ENCODE measurements at regions not wholly inside any gene's neighbourhood (a gene's known extent, or its start where the extent isn't known, plus 50 kb on each side); places are given as distances from the start of the nearest gene placed in this dataset.

DNA sequence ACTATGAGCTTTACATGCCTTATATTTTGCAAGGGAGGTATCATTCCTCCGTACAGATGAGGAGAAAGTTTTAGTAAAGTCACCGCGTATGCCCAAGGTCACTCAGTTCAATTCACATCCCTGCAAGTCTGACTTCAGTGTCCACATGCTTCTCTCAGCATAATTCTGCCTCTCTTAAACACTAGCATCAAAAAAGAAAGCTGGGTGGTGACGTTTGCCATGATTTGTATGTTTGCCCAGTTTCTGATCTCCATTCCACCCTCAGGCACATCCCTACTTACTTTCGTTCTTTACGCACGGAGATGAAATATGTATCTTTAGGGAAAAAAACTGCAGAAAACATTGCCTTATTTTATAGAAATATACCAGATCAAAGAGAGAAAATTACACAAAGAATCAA lies 129.2 kb upstream of the PTPRM start:
- H3K4me1 Mint-ChIP-seq = no peaks in the 10 kb centered on the region
- no peaks in the 10 kb centered on the region for H3K9me3 Mint-ChIP-seq
- no peaks in the 10 kb centered on the region for H3K36me3 Mint-ChIP-seq
- no peak overlapping the region for H3K27ac Mint-ChIP-seq
- no peak for DNase-seq (ENCODE audit: low spot score in 2 of 2)
- ATAC-seq = no peak
- H3K4me3 Mint-ChIP-seq = no peak overlapping the region

GRCh38 chr18:7438646-7439045 lies 128.5 kb upstream of the PTPRM start:
- H3K4me1 Mint-ChIP-seq = no peaks in the 10 kb centered on the region
- H3K27ac Mint-ChIP-seq = no peak overlapping the region
- H3K36me3 Mint-ChIP-seq = no peaks in the 10 kb centered on the region
- no peak overlapping the region for H3K4me3 Mint-ChIP-seq
- ATAC-seq = no peak
- H3K9me3 Mint-ChIP-seq = no peaks in the 10 kb centered on the region
- no peak for DNase-seq (ENCODE audit: low spot score in 2 of 2)

DNA sequence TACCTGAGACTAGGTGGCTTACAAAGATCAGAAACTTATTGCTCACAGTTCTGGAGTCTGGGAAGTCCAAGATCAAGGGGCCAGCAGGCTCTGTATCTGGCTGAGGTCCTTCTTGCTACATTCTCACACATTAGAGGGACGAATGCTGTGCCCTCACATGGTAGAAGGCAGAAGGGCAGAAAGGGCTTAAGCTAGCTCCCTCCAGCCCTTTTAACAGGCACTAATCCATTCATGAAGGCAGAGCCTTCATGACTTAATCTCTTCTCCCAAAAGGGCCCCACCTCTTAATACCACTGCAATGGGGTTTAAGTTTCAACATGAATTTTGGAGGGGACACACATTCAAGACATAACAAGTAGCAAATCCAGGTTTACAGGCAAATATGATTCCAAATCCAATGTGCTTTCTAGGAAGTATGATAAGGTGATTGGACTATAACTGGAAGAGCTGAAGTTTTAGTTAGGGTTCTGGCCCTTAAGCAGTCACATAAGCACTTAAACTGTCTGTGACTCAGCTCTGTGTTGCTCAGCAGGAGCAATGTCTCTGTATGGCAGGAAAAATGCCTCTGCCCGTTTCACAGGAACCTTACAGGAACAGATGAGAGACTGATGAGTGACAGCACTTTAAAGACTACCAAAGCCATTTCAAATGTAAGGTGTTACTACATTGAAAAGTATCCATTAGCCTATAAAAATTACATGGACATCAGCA lies 119.6 kb upstream of the PTPRM start:
- Mint-ChIP-seq H3K9me3 (peaks cover 4% of the 10 kb centered on the region), H3K36me3 (no peaks in the 10 kb centered on the region), H3K4me1 (no peaks in the 10 kb centered on the region), H3K4me3 (no peak overlapping the region), H3K27ac (no peak overlapping the region)
- ATAC-seq = no peak
- DNase-seq (ENCODE audit: low spot score in 2 of 2) = no peak

DNA sequence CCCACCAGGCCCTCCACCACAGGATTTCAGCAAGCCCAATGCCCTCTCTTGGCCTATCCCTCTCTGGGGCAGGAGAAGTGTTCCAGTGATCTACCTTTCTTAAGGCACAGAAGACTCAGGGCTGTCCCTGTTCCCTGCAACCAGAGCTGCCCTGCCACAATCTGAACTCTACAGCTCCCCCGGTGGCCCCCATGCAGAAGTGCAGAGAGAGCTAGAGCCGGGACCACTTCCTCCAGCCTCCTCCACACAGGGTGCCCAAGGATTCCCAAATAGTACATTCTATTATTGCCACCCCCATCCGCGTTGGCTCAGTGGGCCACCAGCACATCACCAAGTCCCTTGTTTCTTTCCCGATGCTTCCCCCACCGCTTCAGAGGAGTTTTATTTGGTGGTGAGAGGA lies 114.8 kb upstream of the PTPRM start:
- Mint-ChIP-seq H3K27ac (no peak overlapping the region), H3K9me3 (peaks cover 4% of the 10 kb centered on the region), H3K36me3 (no peaks in the 10 kb centered on the region), H3K4me1 (no peaks in the 10 kb centered on the region), H3K4me3 (no peak overlapping the region)
- no peak for ATAC-seq
- DNase-seq (ENCODE audit: low spot score in 2 of 2) = no peak

GRCh38 chr18:7454429-7454828 lies 112.7 kb upstream of the PTPRM start:
- Mint-ChIP-seq H3K9me3 (no peaks in the 10 kb centered on the region), H3K4me3 (no peak overlapping the region), H3K4me1 (no peaks in the 10 kb centered on the region), H3K27ac (no peak overlapping the region), H3K36me3 (no peaks in the 10 kb centered on the region)
- DNase-seq (ENCODE audit: low spot score in 2 of 2) (no peak), ATAC-seq (no peak)

DNA sequence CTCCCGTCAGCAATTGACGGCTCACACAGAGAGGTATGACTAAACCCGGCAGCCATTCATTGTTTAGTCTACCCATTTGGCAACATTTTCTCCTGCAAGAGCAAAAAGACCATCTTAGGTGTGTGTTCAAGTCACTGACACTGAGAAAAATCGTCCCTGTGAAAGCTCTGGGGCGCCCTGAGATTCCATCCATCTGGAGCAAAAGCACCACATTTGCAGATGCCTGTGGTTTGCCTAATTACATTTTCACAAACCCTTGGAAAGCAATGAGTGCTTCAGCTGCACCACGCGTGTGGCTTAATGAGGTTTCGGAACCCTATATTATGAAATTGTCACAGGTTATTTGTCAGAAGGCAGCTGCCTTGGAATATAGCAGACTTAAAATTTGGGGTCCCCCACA lies 110.7 kb upstream of the PTPRM start:
- ATAC-seq = no peak
- no peaks in the 10 kb centered on the region for H3K9me3 Mint-ChIP-seq
- DNase-seq (ENCODE audit: low spot score in 2 of 2) = no peak
- H3K4me3 Mint-ChIP-seq = no peak overlapping the region
- H3K36me3 Mint-ChIP-seq = no peaks in the 10 kb centered on the region
- no peaks in the 10 kb centered on the region for H3K4me1 Mint-ChIP-seq
- H3K27ac Mint-ChIP-seq = no peak overlapping the region

GRCh38 chr18:7457262-7457661 lies 109.9 kb upstream of the PTPRM start:
- ATAC-seq = no peak

GRCh38 chr18:7458884-7459283 lies 108.2 kb upstream of the PTPRM start:
- Mint-ChIP-seq H3K9me3 (no peaks in the 10 kb centered on the region), H3K36me3 (no peaks in the 10 kb centered on the region), H3K4me3 (no peak overlapping the region), H3K27ac (no peak overlapping the region), H3K4me1 (no peaks in the 10 kb centered on the region)
- ATAC-seq = no peak
- DNase-seq (ENCODE audit: low spot score in 2 of 2) = no peak

More at GRCh38 chr18:7457262-7457661, 109.9 kb upstream of the PTPRM start:
- no peaks in the 10 kb centered on the region for H3K9me3 Mint-ChIP-seq
- no peaks in the 10 kb centered on the region for H3K4me1 Mint-ChIP-seq
- no peak overlapping the region for H3K27ac Mint-ChIP-seq
- no peak overlapping the region for H3K4me3 Mint-ChIP-seq
- DNase-seq (ENCODE audit: low spot score in 2 of 2) = no peak
- H3K36me3 Mint-ChIP-seq = no peaks in the 10 kb centered on the region

DNA sequence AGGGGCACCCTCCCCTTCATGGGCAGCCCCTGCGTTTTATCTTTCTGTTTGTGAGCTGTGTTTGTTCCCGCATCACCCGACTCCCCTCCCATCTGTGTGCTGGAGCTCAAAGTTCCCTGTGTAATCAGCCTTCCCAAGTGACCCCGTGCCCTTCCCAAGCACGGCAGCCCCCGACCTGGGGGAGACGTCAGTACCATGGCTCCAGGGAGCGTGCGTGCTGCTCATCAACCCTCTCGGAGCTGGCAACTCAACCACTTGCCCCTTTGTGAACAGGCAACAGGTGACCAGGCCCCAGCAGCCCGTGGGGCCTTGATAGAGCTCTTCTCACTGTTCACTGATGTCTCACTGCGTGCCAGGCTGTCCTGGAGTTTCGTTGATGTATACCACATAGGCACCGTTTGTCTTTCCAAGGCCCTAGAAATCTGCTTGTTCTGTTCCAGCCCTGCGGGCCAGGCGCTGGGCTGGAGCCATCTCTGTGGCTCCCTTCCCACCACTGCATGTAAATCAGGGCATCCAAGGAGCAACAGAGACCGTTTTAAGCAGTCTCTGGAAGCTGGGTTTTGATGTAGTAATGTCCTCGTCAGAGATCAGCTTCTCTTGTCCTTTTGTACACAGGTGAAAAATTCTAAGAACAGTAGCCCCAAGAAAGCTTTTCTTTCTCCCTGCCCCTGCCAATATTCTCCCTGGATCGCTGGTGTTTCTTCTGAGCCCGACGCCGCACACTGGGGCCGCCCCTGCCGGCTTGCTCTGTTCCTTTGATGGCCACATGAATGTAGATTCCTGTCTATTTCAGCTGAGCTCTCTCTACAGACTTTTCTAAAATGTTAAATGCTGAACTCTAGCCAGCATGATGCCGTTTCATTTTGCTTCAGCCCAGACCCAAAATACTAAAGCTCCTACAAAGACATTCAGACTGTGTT lies 107.0 kb upstream of the PTPRM start:
- Mint-ChIP-seq H3K4me3 (no peak overlapping the region), H3K9me3 (no peaks in the 10 kb centered on the region), H3K4me1 (no peaks in the 10 kb centered on the region), H3K36me3 (no peaks in the 10 kb centered on the region), H3K27ac (no peak overlapping the region)
- ATAC-seq = no peak
- no peak for DNase-seq (ENCODE audit: low spot score in 2 of 2)

- no peak overlapping the region for H3K27ac Mint-ChIP-seq
- H3K4me1 Mint-ChIP-seq = no peaks in the 10 kb centered on the region
- ATAC-seq (no peak), DNase-seq (ENCODE audit: low spot score in 2 of 2) (no peak)
- H3K4me3 Mint-ChIP-seq = no peak overlapping the region
- H3K36me3 Mint-ChIP-seq = no peaks in the 10 kb centered on the region
- peaks cover 5% of the 10 kb centered on the region for H3K9me3 Mint-ChIP-seq
Measured at GRCh38 chr18:7464245-7464966, 102.7 kb upstream of the PTPRM start.

- ATAC-seq (no peak), DNase-seq (ENCODE audit: low spot score in 2 of 2) (no peak)
- Mint-ChIP-seq H3K4me1 (no peaks in the 10 kb centered on the region), H3K4me3 (no peak overlapping the region), H3K36me3 (no peaks in the 10 kb centered on the region), H3K9me3 (peaks cover 5% of the 10 kb centered on the region), H3K27ac (no peak overlapping the region)
Measured at GRCh38 chr18:7466190-7466589, 100.9 kb upstream of the PTPRM start.

GRCh38 chr18:7467708-7468466 lies 99.2 kb upstream of the PTPRM start:
- H3K4me3 Mint-ChIP-seq = no peak overlapping the region
- ATAC-seq (no peak), DNase-seq (ENCODE audit: low spot score in 2 of 2) (no peak)
- no peak overlapping the region for H3K27ac Mint-ChIP-seq
- H3K36me3 Mint-ChIP-seq = no peaks in the 10 kb centered on the region
- no peaks in the 10 kb centered on the region for H3K4me1 Mint-ChIP-seq
- H3K9me3 Mint-ChIP-seq = peaks cover 5% of the 10 kb centered on the region

DNA sequence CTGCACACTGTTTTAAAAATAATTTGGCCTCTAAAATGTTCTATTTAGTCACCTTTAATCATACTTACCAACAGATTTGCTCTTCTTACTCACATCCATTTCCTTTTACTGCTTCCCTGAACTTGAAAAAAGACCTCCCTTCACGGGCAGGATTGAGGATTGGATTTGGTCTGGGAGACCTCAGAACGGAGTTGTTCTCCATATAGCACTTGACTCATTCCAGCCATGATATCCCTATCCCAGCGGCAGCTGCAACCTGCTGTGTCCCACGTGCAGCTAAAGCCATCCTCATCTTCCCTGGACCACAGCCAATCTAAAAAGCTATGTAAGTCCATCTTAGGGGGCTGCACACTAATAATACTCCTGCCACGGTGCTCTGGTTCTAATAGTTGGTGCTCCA lies 97.0 kb upstream of the PTPRM start:
- Mint-ChIP-seq H3K4me3 (no peak overlapping the region), H3K36me3 (no peaks in the 10 kb centered on the region), H3K9me3 (peaks cover 8% of the 10 kb centered on the region), H3K27ac (no peak overlapping the region), H3K4me1 (no peaks in the 10 kb centered on the region)
- no peak for DNase-seq (ENCODE audit: low spot score in 2 of 2)
- ATAC-seq = no peak

GRCh38 chr18:7470503-7470902 lies 96.6 kb upstream of the PTPRM start:
- no peak for ATAC-seq
- Mint-ChIP-seq H3K36me3 (no peaks in the 10 kb centered on the region), H3K4me3 (no peak overlapping the region), H3K27ac (no peak overlapping the region), H3K4me1 (no peaks in the 10 kb centered on the region), H3K9me3 (peaks cover 8% of the 10 kb centered on the region)
- DNase-seq (ENCODE audit: low spot score in 2 of 2) = no peak

- no peaks in the 10 kb centered on the region for H3K4me1 Mint-ChIP-seq
- H3K9me3 Mint-ChIP-seq = peaks cover 8% of the 10 kb centered on the region
- no peak for ATAC-seq
- H3K36me3 Mint-ChIP-seq = no peaks in the 10 kb centered on the region
- no peak overlapping the region for H3K27ac Mint-ChIP-seq
- DNase-seq (ENCODE audit: low spot score in 2 of 2) = no peak
- no peak overlapping the region for H3K4me3 Mint-ChIP-seq
Measured at GRCh38 chr18:7476386-7476785, 90.7 kb upstream of the PTPRM start.
